GM19372 (cell line): ENCODE measurements at regions not wholly inside any gene's neighbourhood (a gene's known extent, or its start where the extent isn't known, plus 50 kb on each side); places are given as distances from the start of the nearest gene placed in this dataset.

ENCODE experiments used
- ATAC-seq: cut with Tn5 transposase; IDR thresholded peaks from one replicate; pipeline ENCODE4 v1.9.1; 2021; ENCODE audit warnings: mild to moderate bottlenecking, low read depth, moderate library complexity; ENCODE audit not compliant: unreplicated experiment

DNA sequence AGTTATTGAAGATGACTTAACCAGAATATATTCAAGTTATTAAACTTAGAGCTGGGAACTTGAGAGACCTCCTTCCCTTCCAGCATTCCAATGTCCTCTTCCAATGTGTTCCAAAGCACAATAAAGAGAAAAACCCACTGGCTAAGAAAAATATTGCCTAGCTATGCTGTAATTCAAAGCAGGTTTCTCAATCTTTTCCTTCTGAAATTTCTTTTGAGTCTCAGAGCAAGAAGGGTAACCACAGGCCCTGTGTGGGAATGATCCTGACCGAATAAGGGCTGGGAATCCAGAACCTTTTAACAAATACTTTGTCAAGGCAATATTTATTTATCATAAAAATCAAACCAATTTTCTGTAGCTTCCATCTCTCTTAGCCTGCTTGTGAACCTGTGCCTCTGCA, 150.7 kb upstream of the SFRP2 start:
- ATAC-seq = no peak

GRCh38 chr4:153938994-153939393, 150.1 kb upstream of the SFRP2 start:
- no peak for ATAC-seq

- no peak for ATAC-seq
Measured at GRCh38 chr4:153937289-153937688, 148.4 kb upstream of the SFRP2 start.

DNA sequence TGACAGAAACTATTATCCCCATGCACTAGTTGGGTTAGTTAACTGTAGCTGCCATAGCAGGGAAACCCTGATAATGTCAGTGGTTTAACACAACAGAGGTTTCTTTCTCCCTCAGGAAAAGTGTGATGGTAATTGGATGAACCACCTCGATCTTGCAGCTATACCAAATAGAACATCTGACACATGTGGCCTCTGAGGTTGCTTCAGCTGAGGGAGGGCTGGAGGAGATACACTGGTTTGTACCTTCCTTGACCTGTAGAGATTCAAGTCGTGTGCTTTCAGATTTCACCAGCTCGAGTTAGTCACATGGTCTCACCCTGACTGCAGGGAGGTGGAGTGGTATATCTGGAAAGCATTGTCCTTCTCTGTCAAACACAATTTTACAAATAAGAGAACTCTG, 147.2 kb upstream of the SFRP2 start:
- ATAC-seq = no peak

DNA sequence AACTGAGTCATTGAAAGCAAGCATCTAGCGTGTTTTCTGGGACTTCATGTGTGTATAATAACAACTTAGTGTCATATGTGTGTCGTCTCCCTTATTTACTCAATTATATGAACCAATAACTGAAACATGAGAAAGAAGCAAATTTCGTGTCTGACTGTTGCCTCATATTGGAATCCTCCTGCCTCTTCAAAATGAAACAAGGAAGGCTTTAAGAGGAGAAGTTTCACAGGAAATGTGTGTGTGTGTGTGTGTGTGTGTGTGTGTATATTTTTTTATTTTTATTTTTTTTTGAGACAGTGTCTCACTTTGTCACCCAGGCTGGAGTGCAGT, 145.8 kb upstream of the SFRP2 start:
- ATAC-seq = no peak

GRCh38 chr4:153933915-153934687, 145.2 kb upstream of the SFRP2 start:
- ATAC-seq = no peak

GRCh38 chr4:153931804-153932203, 142.9 kb upstream of the SFRP2 start:
- ATAC-seq = no peak

DNA sequence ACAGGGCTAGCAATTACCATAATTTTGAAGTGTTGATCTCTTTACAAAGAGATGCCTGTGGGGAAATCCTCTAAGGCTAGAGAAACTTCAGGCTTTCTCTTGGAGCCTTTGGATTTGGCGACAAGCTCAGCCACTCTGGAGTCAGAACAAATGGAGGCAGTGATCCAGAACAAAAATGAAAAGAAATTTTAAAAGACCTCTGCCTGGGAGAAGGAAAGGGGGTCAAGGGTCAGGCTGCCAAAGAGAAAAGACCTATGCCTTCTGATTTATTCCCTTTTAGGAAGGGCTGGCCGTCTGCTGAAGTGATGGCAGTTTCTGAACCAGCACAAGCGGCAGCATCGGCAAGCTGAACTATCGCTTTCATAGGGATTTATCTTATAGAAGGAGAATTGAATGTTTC, 140.8 kb upstream of the SFRP2 start:
- no peak for ATAC-seq

GRCh38 chr4:153927451-153927850, 138.6 kb upstream of the SFRP2 start:
- ATAC-seq = no peak

DNA sequence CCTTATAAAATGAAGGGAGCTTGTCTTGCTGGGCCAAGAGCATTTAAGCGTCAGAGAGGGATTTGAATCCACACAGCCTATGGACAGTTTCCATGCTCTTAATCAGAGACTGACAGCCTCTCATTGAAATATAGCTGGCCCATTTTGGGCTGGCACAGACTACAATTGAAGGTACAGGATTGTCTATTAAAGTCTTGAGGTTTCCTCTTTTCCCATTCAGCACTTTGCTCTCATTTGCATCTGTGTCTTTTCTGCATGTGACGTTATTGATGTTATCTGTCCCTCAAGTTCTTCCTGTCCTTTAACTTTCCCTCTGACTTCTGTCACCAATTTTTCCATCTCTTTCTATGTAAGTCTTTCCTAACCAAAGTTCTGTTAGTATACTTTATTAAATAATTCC, 133.3 kb upstream of the SFRP2 start:
- ATAC-seq = no peak

DNA sequence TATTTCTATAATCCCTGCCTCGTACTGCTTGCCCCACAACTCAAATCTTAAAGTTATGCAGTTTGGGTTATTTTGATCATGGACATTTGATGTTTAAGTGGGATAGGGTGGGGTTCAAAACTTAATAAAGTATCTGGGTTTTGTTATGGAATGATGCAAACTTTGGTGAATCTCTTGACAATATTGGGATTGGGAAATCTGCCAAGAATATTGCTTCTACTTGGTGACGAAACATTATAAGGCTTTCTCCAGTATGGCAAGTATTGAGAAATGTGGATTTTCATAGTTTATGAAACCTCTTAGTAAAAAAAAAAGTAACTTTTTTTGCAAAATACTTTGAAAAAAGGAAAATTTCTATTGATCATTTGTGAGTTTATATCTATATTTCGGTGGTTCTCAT, 130.8 kb upstream of the SFRP2 start:
- ATAC-seq = no peak

GRCh38 chr4:153916273-153916755, 127.4 kb upstream of the SFRP2 start:
- peak; percentile 91 for ATAC-seq

DNA sequence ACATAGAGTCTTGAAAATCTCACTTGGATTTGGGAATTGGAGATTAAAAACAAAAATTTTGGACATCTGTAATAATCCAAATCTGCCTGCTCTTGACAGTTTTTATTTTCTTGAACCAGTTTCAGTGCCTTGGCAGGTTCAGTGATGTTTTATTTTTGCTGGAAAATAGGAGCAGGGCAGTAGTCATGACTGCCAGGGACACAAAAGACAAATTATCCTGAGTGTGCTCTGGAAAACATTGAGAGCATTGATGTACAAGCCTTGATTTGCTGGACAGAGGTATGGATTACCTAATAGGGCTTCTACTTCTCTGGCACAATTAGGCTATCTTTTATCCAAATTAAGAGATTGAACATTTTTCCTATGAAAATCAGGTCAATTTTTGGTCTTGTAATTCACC, 123.4 kb upstream of the SFRP2 start:
- ATAC-seq = no peak

DNA sequence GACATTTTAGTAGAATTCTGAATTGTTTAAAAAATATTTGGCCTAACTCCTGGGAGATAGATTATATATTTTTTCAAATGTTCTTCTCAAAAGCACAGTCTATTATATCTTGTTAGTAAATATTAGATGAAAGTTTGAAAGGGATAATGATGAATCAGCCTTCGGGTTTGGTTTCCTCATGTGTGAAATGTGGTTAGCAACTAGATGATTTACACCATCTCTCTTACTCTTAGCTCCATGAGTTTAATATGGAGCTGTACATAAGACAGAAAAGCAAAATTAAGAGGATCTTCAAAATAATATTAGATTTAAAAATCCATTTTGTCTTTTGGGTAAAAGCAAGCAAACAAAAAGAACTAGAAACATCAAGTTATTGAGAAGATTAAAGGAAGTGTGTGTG, 120.8 kb upstream of the SFRP2 start:
- ATAC-seq = no peak

GRCh38 chr4:153906231-153906630, 117.3 kb upstream of the SFRP2 start:
- ATAC-seq = no peak

DNA sequence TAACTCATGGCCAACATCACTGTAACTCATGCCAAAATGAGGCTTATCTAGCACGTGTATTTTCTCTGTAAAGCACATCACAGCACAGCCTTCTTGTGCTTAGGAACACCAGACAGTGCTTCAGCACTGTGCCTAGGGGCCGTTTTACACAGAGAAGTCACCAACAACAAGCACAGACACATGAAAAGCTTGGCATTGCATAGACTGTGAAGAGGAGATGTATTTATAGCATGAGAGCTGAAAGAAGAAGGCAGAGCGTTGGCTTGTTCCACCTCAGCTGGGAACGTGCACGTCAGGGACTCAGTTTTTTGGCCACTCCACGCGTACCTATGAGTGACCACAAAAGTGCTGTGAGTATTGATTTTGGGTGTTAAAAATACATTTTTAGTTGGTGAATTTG, 116.3 kb upstream of the SFRP2 start:
- ATAC-seq = no peak

- no peak for ATAC-seq
Measured at GRCh38 chr4:153904011-153904410, 115.1 kb upstream of the SFRP2 start.

DNA sequence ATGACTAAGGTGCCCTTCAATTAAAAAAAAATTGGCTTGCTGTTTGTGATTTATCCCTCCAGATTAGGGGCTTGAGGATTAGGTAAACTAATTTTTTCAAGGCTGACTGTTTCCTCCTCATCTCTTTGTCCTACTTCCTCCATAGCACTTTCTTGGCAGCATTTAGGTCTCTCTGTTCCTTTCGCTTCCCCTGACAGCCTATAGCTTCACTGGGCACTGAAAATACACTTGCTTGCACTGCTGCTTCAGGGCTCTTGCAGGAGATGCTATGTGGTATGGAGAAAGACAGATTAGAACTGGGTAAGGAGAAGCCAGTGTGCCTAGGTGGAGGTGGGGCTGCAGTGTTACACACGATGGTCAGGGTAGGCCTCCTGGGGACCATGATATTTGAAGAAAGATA, 112.3 kb upstream of the SFRP2 start:
- ATAC-seq = no peak

DNA sequence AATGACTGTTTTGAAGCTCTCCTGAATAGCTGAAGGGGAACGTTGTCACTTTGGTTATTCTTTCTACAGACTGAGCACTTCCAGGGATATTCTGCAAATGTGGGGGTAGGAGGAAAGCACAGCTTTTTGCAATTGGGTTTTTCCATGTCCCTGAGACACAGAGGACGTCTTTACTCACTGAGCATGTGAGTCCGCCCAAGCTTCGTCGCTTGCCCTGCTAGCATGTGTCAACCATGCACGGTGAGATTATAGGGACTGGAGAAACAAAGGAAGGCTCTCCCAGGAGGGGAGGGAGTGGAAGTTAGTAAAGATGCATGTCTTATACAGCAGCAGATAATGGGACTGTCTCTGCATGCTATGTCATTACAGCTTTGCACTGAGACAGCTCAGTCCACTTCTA, 111.5 kb upstream of the SFRP2 start:
- no peak for ATAC-seq

DNA sequence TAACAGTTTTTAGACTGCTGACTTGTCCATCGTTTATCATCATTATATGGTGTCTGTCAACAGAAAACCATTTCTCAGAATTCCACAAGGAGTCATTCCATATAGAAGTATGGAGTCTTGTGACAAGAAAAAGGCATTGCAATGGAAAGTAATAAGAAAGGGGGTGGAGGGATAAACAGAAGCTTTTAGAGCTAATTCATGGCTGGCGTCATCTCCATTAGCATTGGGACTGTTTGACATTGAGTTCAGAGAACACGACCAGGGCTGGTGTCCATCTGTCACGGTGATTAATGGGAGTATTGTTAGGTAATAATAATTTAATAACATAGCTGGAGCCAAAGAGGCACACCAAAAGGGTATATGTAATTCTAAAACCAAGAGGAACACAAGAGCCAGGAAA, 101.9 kb upstream of the SFRP2 start:
- ATAC-seq = no peak

DNA sequence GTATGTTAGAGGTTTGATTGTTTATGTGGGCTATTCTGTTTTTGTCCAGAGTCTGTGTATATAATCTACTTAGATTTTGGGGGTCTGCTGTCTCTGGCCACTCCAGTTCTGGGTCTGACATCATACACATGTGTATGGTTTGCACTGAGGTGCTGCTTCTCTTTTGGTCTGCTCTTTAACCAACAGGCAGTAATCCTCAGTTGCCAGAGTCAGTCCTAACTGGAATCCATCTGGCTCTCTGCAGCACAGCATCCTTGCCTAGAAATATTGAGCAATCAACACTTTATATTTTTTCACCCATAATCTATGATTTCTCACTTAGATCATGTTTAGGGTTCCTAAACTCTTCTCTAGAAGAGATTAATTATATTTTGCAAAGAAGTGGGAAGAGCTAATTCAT, 98.3 kb upstream of the SFRP2 start:
- no peak for ATAC-seq

GRCh38 chr4:153884325-153884724, 95.4 kb upstream of the SFRP2 start:
- ATAC-seq = no peak

- no peak for ATAC-seq
Measured at GRCh38 chr4:153880983-153881382, 92.1 kb upstream of the SFRP2 start.
